GM18951 (cell line): ENCODE measurements at regions not wholly inside any gene's neighbourhood (a gene's known extent, or its start where the extent isn't known, plus 50 kb on each side); places are given as distances from the start of the nearest gene placed in this dataset.

ENCODE experiments used
- POLR2A ChIP-seq: IDR thresholded peaks from 4 replicates; pipeline ENCODE4 v1.6.1; 2011; ENCODE audit warnings: mild to moderate bottlenecking; ENCODE audit not compliant: insufficient read length, insufficient read depth; ENCODE audit errors: extremely low read depth
- in situ Hi-C: fragments of 300-500 bp; cut with MboI; formaldehyde crosslinking; loops from one replicate; pipeline ENCODE4 v1.12.0; 2022; ENCODE audit warnings: low sequenced_read_pairs, mixed read lengths, inconsistent platforms; ENCODE audit not compliant: unreplicated experiment

- no peak for TF ChIP-seq POLR2A
- in situ Hi-C loops: no loop called here
These were observed 68.6 kb upstream of the FOXA2 start for GRCh38 chr20:22652681-22653588.

GRCh38 chr20:22653658-22654642 lies 69.6 kb upstream of the FOXA2 start:
- in situ Hi-C loops: no loop called here

GRCh38 chr20:22663528-22664025 lies 79.2 kb upstream of the FOXA2 start:
- no peak for TF ChIP-seq POLR2A
- in situ Hi-C loops: no loop called here

More at GRCh38 chr20:22653658-22654642, 69.6 kb upstream of the FOXA2 start:
- TF ChIP-seq POLR2A: no peak

GRCh38 chr20:22667198-22667597 lies 82.8 kb upstream of the FOXA2 start:
- TF ChIP-seq POLR2A: no peak
- in situ Hi-C loops: no loop called here

- in situ Hi-C loops: no loop called here
These were observed 87.8 kb upstream of the FOXA2 start for GRCh38 chr20:22672191-22672590.

GRCh38 chr20:22673467-22673866 lies 89.1 kb upstream of the FOXA2 start:
- TF ChIP-seq POLR2A: no peak
- in situ Hi-C loops: no loop called here

More at GRCh38 chr20:22672191-22672590, 87.8 kb upstream of the FOXA2 start:
- TF ChIP-seq POLR2A: no peak

- no peak for TF ChIP-seq POLR2A
- in situ Hi-C loops: no loop called here
These were observed 91.0 kb upstream of the FOXA2 start for GRCh38 chr20:22675341-22675740.

GRCh38 chr20:22678678-22679077 lies 94.3 kb upstream of the FOXA2 start:
- TF ChIP-seq POLR2A: no peak
- in situ Hi-C loops: no loop called here

GRCh38 chr20:22679197-22679596 lies 94.8 kb upstream of the FOXA2 start:
- in situ Hi-C loops: no loop called here

GRCh38 chr20:22680031-22680740 lies 95.8 kb upstream of the FOXA2 start:
- in situ Hi-C loops: loop anchor here (10.0 kb wide), 1 partner anchor 345 kb away; no protein-coding TSS in a partner anchor
- TF ChIP-seq POLR2A: no peak

More at GRCh38 chr20:22679197-22679596, 94.8 kb upstream of the FOXA2 start:
- no peak for TF ChIP-seq POLR2A

- TF ChIP-seq POLR2A: no peak
- in situ Hi-C loops: loop anchor here (10.0 kb wide), 1 partner anchor 347 kb away; no protein-coding TSS in a partner anchor
These were observed 97.3 kb upstream of the FOXA2 start for GRCh38 chr20:22681591-22682248.

GRCh38 chr20:22682381-22682780 lies 98.0 kb upstream of the FOXA2 start:
- in situ Hi-C loops: loop anchor here (10.0 kb wide), 1 partner anchor 348 kb away; no protein-coding TSS in a partner anchor
- no peak for TF ChIP-seq POLR2A
